ENCODE measurements at regions not wholly inside any gene's neighbourhood (a gene's known extent, or its start where the extent isn't known, plus 50 kb on each side); places are given as distances from the start of the nearest gene placed in this dataset.

- DNase-seq: no peak
Observed at GRCh38 chr4:181909368-181909767, 333.8 kb upstream of the TENM3 start.

- DNase-seq: no peak
Observed at GRCh38 chr4:181911420-181911819, 331.8 kb upstream of the TENM3 start.

- no peak for DNase-seq
Observed at GRCh38 chr4:181933471-181933870, 309.7 kb upstream of the TENM3 start.

DNA sequence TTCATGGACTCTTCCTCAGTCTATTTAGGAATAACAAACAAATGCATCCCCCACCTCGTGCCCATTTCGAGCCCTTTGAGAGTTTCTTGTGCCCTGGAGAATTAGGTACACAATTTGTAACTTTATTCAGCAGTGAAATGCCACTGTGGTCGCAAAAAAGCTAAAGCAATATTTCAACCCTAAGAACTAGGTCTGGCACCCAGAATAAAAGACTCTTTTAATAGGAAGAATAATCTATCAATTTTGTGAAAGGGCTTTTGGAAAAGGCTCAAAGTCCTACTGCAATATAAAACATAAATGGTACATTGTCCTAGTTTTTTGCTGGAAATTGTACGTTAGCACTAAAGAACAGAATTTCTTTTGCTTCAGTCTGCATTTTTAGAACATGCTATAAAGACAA is 304.6 kb upstream of the TENM3 start:
- DNase-seq: no peak

- DNase-seq: no peak
Observed at GRCh38 chr4:181939199-181939945, 303.8 kb upstream of the TENM3 start.

DNA sequence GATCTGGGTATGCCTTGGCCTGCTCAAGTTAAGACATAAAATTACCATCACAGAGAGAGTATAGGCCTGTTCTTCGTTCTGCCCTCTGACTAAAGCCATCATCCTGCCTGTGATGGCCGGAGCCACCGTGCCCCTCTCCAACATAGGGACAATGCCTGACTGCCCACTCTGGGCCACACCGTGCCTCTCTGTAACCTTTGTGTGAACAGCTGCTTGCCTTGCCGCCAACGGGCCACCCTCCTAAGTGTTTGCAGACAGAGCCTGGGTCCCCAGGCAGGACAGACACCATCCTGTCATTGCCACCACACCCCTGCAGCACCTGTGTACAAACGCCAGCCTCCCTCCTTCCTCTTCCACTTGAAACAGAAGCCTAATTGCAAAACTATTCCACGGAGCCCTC is 298.7 kb upstream of the TENM3 start:
- no peak for DNase-seq

- no peak for DNase-seq
Observed at GRCh38 chr4:181946902-181947301, 296.3 kb upstream of the TENM3 start.

- DNase-seq: no peak
Observed at GRCh38 chr4:181948839-181949382, 294.3 kb upstream of the TENM3 start.

DNA sequence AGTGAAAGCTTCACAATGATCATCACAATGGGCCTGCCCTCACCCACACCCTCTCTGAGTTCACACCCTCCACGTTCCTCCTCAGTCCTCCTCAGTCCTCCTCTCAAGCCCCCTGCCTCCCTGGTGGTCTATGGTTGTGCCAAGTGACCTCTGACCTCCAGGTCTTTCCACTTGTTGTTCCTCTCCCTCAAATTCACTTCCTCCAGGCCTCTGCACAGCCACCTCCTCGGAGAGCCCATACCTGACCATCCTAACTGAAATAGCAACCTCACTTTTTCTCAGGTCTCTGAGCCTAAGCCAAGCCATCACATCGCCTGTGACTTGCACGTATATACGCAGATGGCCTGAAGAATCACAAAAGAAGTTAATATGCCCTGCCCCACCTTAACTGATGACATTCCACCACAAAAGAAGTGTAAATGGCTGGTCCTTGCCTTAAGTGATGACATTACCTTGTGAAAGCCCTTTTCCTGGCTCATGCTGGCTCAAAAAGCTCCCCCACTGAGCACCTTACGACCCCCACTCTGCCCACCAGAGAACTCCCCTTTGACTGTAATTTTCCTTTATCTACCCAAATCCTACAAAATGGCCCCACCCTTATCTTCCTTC is 293.4 kb upstream of the TENM3 start:
- DNase-seq: no peak

DNA sequence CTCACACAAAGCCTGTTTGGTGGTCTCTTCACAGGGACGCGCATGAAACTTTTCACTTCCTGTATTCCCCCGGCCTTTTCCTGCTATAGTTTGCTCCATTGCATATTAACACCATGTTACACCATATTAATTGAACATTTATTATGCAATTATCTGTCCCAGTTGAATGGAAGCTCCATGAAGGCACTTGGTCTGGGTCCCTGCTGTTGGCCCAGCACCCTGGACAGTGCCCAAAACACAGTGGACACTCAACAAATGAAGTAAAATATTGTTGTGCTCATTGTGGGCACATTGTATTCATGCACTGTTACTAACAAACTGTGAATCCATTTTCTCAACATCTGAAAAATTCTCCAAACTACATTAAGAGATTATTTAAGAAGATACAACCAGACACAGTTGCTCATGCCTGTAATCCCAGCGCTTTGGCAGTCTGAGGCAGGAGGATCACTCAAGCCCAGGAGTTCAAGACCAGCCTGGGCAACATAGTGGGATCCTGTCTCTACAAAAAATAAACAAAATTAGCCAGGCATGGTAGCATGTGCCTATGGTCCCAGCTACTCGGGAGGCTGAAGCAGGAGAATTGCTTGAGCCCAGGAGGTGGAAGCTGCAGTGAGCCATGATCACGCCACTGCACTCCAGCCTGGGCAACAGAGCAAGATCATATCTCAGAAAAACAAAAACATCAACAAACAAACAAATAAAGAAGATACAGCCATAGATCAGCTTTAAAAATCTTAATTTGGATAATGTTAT is 292.7 kb upstream of the TENM3 start:
- no peak for DNase-seq

DNA sequence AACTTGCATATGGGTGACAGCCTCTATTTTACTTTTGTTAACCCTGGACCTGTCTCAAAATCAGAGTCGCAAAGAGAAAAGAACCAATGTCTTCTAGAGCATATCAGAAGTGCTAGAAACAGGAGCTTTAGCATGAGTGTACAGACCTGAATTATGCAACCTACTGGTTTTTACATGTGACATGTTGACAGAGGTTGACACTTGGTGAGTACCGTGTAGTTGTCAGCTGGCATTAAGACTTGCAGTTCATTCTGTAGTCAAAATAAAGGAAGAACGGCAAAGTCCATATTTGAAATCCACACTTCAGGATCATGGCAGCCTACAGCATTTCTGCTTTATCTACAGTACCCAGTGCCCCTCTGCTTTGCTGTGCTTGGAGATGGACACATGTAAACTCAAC is 291.9 kb upstream of the TENM3 start:
- no peak for DNase-seq

GRCh38 chr4:181952478-181952877 is 290.7 kb upstream of the TENM3 start:
- no peak for DNase-seq

GRCh38 chr4:181956512-181956911 is 286.7 kb upstream of the TENM3 start:
- DNase-seq: no peak

- no peak for DNase-seq
Observed at GRCh38 chr4:181957088-181957487, 286.1 kb upstream of the TENM3 start.

DNA sequence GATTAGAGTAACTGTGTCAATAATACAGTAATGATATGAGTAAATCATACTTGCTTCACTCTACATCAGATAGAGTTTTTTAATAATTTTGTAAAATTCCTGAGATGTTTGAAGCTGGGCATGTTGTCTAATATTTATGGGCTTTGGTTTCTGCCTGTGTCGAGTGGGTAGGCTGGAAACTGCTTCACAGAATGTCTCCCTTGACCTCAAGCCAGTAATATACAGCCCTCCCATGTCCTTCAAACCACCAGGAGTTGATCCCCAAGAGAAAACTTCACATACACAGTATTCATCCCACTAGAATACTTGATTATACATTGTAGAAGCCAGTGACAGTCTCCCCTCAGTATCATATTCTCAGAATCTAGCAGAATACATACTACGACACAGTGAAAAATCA is 284.8 kb upstream of the TENM3 start:
- no peak for DNase-seq

DNA sequence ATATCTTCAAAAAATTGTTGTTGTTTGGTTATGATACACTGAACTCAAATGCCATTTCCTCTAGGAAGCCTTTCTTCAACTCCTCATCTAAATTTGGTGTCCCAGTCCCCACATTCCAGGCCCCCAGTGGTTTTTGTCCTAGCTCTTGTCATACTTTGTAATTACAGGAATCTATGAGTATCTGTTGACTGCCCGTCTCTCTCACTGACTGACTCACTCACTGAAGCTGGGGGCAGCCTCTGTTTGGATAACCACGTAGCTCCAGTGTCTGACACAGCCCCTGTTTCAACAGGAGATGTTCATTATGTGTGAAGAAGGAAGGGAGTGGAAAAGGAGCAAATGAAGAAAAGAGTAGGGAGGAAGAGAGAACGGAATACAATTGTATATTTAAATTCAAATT is 284.1 kb upstream of the TENM3 start:
- DNase-seq: no peak

DNA sequence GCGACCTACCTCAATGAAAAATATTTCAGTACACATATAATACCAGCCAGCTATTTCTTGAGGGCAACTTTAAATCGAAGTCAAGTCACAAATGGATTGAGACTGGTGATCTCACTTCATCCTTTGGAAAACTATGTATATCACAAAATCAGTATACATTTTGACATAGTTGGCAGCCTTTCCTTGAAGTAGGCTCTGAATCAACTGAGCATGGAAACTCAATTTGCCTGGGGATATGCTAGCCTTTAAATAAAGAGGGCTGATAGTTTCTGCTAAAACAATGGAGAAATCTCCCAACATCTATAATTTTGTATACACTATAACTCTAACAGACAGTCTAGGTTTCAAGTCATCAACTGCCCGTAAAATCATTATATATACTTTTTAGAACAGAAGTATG is 282.8 kb upstream of the TENM3 start:
- DNase-seq: no peak

GRCh38 chr4:181962321-181962720 is 280.9 kb upstream of the TENM3 start:
- no peak for DNase-seq

- no peak for DNase-seq
Observed at GRCh38 chr4:181964731-181965130, 278.5 kb upstream of the TENM3 start.

DNA sequence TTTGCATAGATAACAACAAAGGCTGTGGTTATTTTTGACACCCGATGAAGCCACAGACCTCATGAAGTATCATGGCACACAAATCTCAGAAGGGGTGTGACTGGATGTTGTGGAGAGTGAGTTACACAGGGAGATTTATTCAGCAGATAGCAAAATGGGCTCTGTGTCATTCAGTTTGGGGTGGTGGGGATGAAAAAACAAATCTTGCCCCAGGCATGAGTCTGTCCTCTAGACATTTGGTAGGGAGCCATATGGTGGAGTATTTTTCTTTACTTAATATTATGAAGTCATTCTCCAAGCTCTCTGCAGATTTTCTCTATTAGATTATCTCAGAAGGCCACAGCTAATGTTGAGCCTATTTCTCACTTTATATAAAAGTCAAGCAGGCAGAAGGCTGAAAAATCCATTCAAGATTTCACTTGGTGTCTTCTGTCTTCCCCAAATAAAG is 277.1 kb upstream of the TENM3 start:
- no peak for DNase-seq

- DNase-seq: no peak
Observed at GRCh38 chr4:181967401-181967800, 275.8 kb upstream of the TENM3 start.

DNA sequence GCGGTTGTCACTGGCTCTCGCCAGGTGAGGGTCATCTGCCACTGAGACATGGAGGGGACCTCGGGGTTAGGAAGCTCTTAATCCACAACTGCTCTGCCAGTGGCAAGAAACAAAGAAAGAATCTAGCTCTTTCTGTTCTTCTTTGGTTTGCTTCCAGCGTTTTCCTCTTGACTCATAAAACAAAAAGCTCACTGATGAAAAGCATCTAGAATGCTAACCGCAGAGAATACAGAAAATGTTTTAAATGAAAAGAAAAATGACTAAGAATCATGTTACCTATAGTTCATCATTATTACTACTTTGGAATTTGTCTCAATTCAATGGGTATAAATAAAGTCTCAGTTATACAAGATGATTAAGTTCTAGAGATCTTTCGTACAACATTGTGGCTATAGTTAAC is 274.8 kb upstream of the TENM3 start:
- DNase-seq: no peak

- DNase-seq: no peak
Observed at GRCh38 chr4:181969151-181969550, 274.1 kb upstream of the TENM3 start.

GRCh38 chr4:181970366-181970765 is 272.8 kb upstream of the TENM3 start:
- no peak for DNase-seq

Data from DMS79 (cell line).